Activated CD8-positive, alpha-beta T cell treated with anti-CD3 and anti-CD28 coated beads, Interleukin-2, amount 10 ng/mL, durations not matched to agents 7 days and 5 days (primary cell): ENCODE measurements at regions not wholly inside any gene's neighbourhood (a gene's known extent, or its start where the extent isn't known, plus 50 kb on each side); places are given as distances from the start of the nearest gene placed in this dataset.
"Not testable (repeated sequence)": the region's sequence is repeated elsewhere in the genome, so short reads cannot be mapped to it uniquely, and the experiment has no call there.

Experiments used
- ATAC-seq: fragments of 150-1000 bp; cut with Tn5 transposase; one replicate; pipeline ENCODE4 v1.10.0; 2021; ENCODE audit warnings: moderate library complexity
- CTCF ChIA-PET: fragments of 350-600 bp; sonication (Branson Sonifier 250); formaldehyde crosslinking; loops from one replicate; lab custom pipeline; 2021; ENCODE audit warnings: antibody characterized with exemption; lab: Charles Lee
- POLR2A ChIA-PET: fragments of 350-600 bp; sonication (Branson Sonifier 250); formaldehyde crosslinking; loops from one replicate; lab custom pipeline; 2021; ENCODE audit warnings: antibody characterized with exemption; lab: Charles Lee
- DNase-seq: peaks from one replicate; pipeline ENCODE4 v3.0.0-alpha.2; 2020
- H3K27ac Mint-ChIP-seq: one replicate; pipeline ENCODE4 v1.8.0; 2021; ENCODE audit warnings: mild to moderate bottlenecking, mixed read lengths
- H3K27me3 Mint-ChIP-seq: one replicate; pipeline ENCODE4 v1.8.0; 2021; ENCODE audit warnings: low read depth, mixed read lengths
- H3K36me3 Mint-ChIP-seq: one replicate; pipeline ENCODE4 v1.8.0; 2021; ENCODE audit warnings: low read depth, mixed read lengths
- H3K4me1 Mint-ChIP-seq: one replicate; pipeline ENCODE4 v1.8.0; 2021; ENCODE audit warnings: low read depth, mixed read lengths
- H3K4me3 Mint-ChIP-seq: one replicate; pipeline ENCODE4 v1.8.0; 2021; ENCODE audit warnings: mild to moderate bottlenecking, mixed read lengths
- H3K9me3 Mint-ChIP-seq: one replicate; pipeline ENCODE4 v1.8.0; 2022; ENCODE audit warnings: mixed read lengths; ENCODE audit not compliant: insufficient read depth

DNA sequence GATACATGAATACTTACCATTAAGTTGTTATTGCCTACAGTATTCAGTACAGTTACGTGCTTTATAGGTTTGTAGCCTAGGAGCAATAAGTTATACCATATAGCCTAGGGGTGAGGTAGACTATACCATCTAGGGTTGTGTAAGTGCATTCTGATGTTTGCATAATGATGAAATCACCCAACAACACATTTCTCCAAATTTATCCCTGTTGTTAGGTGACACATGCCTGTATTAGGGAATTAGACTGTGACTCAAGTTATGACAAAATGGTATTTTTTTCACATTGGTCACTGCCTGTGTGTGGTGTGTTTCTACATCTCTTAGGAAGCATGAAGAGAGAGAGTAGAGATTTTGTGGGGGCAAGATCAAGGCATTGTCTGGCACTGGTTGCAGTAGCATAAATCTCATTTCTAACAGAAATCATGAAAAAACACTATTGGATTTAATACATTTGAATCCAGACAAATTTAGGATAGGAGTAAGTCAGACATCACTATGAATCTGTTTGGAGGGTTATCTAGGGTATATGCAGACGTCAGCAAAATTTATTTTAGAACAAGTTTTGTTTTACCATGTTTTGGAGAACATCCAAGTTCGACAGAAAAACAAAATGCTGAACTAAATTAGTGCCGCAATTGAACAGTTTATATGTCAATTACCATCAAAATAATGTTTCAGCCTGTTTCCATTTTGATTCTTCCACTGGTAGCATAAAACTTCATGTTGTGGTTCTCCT is 332.1 kb downstream of the LMO7 start:
- Mint-ChIP-seq H3K36me3 (no peaks in the 10 kb centered on the region), H3K4me1 (no peaks in the 10 kb centered on the region), H3K27me3 (peaks cover 6% of the 10 kb centered on the region), H3K4me3 (no peak overlapping the region), H3K9me3 (no peaks in the 10 kb centered on the region), H3K27ac (no peak overlapping the region)
- ATAC-seq (no peak), DNase-seq (no peak)
- CTCF ChIA-PET: no interaction called here
- POLR2A ChIA-PET: no interaction called here

DNA sequence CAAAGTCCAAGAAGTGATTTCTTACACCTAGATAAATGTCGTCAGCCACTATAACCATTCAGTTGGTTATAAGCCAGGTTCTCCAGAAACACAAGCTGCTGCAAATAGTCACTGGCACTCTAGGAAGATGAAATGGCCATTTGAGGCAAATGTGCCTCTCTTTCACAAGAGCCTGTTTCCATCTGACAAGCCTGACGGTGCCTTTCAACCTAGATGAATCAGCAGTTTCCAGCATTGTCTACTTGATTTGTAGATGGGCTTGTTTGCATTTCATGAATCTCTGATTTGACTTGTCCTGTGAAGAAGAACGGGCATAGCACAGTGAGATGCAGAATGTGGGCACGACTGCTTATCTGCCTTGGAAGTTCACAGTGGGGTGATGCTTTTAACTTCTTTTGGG is 327.2 kb downstream of the LMO7 start:
- no peak for ATAC-seq
- Mint-ChIP-seq H3K4me1 (no peaks in the 10 kb centered on the region), H3K4me3 (no peak overlapping the region), H3K36me3 (no peaks in the 10 kb centered on the region), H3K27ac (no peak overlapping the region), H3K27me3 (peaks cover 4% of the 10 kb centered on the region), H3K9me3 (no peaks in the 10 kb centered on the region)
- DNase-seq: no peak
- POLR2A ChIA-PET: no interaction called here
- CTCF ChIA-PET: no interaction called here

DNA sequence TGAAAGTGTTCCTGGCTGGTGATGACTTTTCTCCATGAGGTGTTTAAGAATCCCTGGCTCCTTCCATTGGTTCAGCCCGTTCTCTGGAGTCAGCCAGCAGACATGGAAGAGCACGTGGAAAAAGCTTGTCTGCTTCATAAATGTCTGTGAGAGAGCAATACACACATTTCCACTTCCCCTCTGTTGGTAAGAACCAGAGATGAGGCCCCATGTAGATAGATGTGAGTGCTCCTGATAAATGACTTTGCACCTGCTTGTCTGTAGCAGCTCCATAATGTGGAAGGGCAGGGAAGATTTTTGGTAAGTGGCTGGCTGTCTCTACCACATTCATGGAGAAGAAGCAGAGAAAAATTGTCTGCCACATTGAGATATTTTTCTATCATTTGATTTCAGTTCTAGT is 325.8 kb downstream of the LMO7 start:
- Mint-ChIP-seq H3K27ac (no peak overlapping the region), H3K4me1 (no peaks in the 10 kb centered on the region), H3K36me3 (no peaks in the 10 kb centered on the region), H3K4me3 (no peak overlapping the region), H3K9me3 (no peaks in the 10 kb centered on the region), H3K27me3 (peaks cover 3% of the 10 kb centered on the region)
- DNase-seq (no peak), ATAC-seq (no peak)
- ChIA-PET POLR2A (no interaction called here), CTCF (interaction anchor here (1.0 kb wide), 1 partner anchor 15 kb away, joined by 4 read pairs; no protein-coding TSS in a partner anchor)

DNA sequence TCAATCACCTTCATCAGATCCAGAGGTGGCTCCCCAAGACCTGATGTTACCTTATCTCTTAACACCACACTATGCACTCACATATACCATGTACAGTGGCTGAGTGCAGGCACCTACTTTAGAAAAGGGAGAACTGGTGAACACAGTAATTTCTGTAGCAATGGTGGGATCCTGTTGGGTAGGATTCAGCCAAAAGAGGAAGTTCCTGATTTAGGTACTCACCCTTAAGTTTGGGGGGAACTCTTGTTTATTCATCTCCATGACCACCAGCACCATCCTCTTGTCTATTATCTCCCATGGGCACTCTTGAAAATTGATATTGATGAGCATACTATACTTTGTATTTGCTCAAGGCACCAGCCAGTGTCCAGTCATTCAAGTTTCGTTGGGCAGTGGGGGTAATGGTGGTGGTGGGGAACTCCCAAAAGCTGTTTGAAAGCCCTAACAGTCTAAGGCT is 324.4 kb downstream of the LMO7 start:
- no peak overlapping the region for H3K4me3 Mint-ChIP-seq
- H3K9me3 Mint-ChIP-seq: no peaks in the 10 kb centered on the region
- no peaks in the 10 kb centered on the region for H3K4me1 Mint-ChIP-seq
- CTCF ChIA-PET: no interaction called here
- no peak overlapping the region for H3K27ac Mint-ChIP-seq
- H3K36me3 Mint-ChIP-seq: no peaks in the 10 kb centered on the region
- POLR2A ChIA-PET: no interaction called here
- no peak for ATAC-seq
- peaks cover under 1% of the 10 kb centered on the region for H3K27me3 Mint-ChIP-seq
- no peak for DNase-seq

DNA sequence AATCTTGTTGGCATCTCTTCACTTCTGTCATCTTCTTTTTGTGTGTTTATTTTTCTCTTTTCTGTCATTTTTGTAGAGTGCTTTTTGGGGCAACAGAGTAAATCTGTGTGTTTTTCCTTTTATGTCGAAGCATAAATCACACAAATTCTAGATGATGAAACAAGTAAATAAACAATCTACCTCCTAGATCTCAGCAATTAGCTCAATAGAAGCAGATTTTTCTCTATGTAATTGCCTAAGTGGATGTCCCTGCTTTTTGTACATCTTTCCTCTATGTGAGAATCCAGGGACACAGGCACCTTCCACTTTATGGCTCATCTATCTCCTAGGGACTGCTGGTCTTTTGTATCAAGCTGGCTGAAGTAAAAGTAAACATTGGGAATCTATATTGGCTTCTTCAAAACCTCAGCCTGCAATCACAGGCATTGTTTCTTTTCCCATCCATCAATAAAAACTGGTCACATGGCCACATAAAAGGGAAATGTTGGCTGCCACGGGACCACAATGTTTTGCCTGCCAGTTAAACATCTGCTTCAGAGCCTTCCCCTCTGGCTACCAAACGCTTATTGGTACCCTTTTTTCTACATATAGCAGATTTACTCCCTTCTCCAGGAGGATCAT is 323.8 kb downstream of the LMO7 start:
- Mint-ChIP-seq H3K4me3 (no peak overlapping the region), H3K9me3 (no peaks in the 10 kb centered on the region), H3K4me1 (no peaks in the 10 kb centered on the region), H3K36me3 (no peaks in the 10 kb centered on the region), H3K27me3 (no peaks in the 10 kb centered on the region), H3K27ac (no peak overlapping the region)
- DNase-seq: no peak
- no peak for ATAC-seq
- ChIA-PET POLR2A (no interaction called here), CTCF (no interaction called here)

DNA sequence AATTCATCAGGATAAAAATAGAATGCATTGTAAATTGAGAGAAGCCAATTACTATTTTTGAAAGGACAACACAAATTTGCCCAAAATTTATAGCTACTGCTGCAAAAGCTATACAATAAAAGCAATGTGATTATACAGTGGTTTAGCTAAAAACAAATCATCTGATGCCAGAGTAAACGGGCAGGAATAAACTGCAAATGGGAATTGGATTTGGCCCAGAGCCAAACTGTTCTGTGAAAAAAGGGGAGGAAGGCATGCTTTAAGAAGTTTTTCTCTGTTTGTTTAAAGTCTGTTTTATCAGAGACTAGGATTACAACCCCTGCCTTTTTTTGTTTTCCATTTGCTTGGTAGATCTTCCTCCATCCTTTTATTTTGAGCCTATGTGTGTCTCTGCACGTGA is 317.5 kb downstream of the LMO7 start:
- ATAC-seq, H3K27ac Mint-ChIP-seq, DNase-seq, CTCF ChIA-PET, H3K4me1 Mint-ChIP-seq, H3K36me3 Mint-ChIP-seq, H3K4me3 Mint-ChIP-seq, POLR2A ChIA-PET, H3K27me3 Mint-ChIP-seq, H3K9me3 Mint-ChIP-seq: not testable (repeated sequence)

DNA sequence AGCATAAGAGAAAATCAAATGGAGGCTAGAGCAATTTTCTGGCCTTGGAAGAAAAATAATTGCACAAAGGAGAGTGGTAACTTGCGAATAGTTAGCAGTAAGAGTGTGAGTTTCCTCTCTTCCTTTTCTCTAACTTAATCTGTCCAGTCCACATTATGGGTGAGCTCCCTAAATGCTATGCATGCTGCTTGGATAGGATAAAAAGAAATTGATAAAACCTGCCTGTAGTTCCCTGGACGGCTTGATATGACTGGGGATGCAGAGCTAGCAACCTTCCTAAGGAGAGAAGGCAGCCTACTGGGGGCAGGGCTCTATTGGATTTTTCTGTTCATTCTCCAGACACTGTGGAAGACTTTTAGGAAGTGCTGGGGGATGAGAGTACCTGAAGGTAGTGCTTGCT is 311.3 kb downstream of the LMO7 start:
- CTCF ChIA-PET: no interaction called here
- POLR2A ChIA-PET: no interaction called here

DNA sequence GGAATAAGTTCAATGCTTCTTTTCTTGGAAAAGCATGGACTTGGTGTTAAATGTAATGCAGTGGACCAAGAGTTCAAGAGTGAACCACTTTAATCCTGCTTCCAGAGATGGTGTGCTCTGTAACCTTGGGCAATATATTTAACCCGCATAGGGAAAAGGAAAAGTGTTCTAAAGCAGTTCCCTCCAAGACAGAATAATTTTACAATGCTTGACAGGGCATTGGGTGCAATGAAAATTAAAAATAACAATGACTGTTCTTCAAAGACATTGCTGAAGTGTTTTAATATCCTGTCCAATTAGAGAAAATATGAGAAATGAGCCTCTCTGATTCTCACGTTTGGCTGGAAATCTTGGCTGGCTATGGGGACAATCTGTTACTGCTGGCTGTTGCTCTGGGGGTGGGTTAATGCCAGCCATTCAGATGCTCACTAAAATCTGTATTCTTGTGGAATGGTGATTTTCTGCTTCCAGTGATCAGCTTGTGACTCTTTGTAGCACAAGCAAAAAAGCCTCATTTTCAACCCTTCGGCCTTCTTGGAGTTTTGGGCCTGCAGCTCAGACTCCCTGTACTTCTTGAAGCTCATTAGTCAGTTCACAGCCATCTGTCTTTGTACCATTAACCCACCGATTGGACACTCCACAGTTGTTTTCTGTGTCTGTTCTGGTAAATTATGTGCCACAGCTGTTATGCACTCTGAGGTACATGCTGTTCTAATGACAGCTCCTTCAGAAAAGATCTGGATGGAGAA is 310.6 kb downstream of the LMO7 start:
- no peaks in the 10 kb centered on the region for H3K9me3 Mint-ChIP-seq

More for the DNA sequence above, 311.3 kb downstream of the LMO7 start:
- H3K4me3 Mint-ChIP-seq: no peak overlapping the region
- no peaks in the 10 kb centered on the region for H3K4me1 Mint-ChIP-seq
- H3K36me3 Mint-ChIP-seq: no peaks in the 10 kb centered on the region
- H3K9me3 Mint-ChIP-seq: no peaks in the 10 kb centered on the region
- ATAC-seq (no peak), DNase-seq (no peak)
- H3K27me3 Mint-ChIP-seq: no peaks in the 10 kb centered on the region
- no peak overlapping the region for H3K27ac Mint-ChIP-seq

DNA sequence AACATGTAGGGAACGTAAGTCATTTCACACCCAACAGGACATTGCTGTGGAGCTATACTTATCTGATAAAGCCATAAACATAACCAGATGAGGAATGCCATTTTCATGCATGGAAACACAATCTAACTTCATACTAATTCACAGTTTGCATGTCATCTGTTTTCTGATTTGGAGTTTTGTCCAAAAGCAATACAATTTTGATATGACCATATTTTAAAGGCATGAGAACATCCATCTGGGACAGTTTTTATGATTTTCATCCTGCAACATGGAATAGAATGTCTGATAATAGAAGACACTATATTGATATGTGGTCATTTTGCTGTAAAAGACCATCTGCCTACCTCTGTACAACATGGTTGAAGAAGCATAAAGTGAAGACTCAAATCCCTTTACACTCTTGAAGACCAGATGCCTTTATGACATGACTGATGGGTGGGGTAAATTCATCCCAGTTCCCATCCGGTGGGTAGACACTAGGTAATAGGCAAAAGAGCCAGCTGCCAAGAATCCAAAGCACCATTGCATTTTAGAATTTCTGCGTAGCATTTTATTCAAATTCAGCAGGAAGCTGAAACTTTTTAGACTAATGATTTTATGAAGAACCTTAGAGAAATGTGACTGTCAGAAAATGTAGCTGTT is 309.8 kb downstream of the LMO7 start:
- H3K27me3 Mint-ChIP-seq: no peaks in the 10 kb centered on the region

More for the DNA sequence above, 310.6 kb downstream of the LMO7 start:
- Mint-ChIP-seq H3K4me1 (no peaks in the 10 kb centered on the region), H3K4me3 (no peak overlapping the region), H3K27ac (no peak overlapping the region), H3K36me3 (no peaks in the 10 kb centered on the region), H3K27me3 (no peaks in the 10 kb centered on the region)
- no peak for ATAC-seq
- CTCF ChIA-PET: no interaction called here
- no peak for DNase-seq
- POLR2A ChIA-PET: no interaction called here

DNA sequence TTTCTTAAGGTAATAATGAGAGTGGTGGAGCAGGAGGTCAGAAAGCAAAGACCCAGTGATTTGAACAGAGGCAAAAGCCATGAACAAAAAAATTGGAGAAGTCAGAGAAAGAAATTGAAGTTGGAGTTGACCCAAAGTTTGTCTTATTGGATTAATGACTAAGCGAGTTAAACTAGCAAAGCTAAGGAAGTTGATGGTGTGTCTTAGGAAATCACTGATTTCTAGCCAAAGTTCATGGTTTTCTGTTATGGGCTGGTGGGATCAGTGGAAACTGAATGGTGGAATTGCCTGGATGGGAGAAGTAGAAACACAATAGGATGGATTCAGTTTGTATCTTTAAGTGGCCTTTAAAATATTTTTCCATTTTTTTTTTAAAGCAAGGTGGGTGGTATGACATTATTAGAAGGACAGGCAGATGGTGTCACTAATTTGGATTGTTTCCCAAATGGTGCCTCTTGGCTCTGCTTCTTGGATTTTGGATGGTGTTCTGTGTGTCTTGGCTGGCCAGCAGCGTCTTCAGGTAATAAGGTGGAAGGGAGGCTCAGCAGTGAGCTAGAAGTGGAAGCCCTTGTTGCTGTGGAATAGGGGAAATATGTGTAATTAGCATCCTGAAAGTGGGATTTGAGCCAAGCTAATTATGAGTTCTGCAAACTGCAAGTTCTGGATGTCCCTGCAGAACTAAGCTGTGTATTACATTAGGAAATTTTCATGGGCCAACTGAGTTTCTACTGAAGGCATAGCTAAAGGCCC is 302.9 kb downstream of the LMO7 start:
- Mint-ChIP-seq H3K4me3 (no peak overlapping the region), H3K36me3 (no peaks in the 10 kb centered on the region), H3K9me3 (no peaks in the 10 kb centered on the region), H3K4me1 (no peaks in the 10 kb centered on the region), H3K27ac (no peak overlapping the region), H3K27me3 (peaks cover 4% of the 10 kb centered on the region)
- ChIA-PET POLR2A (no interaction called here), CTCF (no interaction called here)
- DNase-seq: no peak
- no peak for ATAC-seq

More for the DNA sequence above, 309.8 kb downstream of the LMO7 start:
- Mint-ChIP-seq H3K9me3 (no peaks in the 10 kb centered on the region), H3K4me3 (no peak overlapping the region), H3K27ac (no peak overlapping the region), H3K4me1 (no peaks in the 10 kb centered on the region), H3K36me3 (no peaks in the 10 kb centered on the region)
- ChIA-PET CTCF (no interaction called here), POLR2A (no interaction called here)
- DNase-seq (no peak), ATAC-seq (no peak)

DNA sequence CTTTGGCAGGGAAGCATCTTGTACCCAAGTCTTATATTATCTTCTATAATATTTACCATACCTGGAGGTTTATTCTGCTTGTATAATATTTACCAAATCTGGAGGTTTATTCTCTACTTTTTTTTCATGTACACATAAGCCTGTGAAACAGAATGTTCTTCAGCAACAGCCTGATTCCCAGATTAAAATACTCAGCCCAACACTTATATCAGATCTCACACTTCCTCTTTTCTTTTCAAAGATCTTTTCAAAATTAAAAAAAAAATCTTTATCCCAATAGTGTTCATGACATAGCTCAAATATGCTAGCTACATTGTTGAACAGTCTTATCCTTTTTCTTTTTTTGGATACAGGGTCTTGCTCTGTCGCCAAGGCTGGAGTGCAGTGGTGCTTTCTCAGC is 300.7 kb downstream of the LMO7 start:
- H3K4me1 Mint-ChIP-seq: no peaks in the 10 kb centered on the region
- no peaks in the 10 kb centered on the region for H3K36me3 Mint-ChIP-seq
- POLR2A ChIA-PET: no interaction called here
- H3K9me3 Mint-ChIP-seq: no peaks in the 10 kb centered on the region
- H3K4me3 Mint-ChIP-seq: no peak overlapping the region
- CTCF ChIA-PET: no interaction called here
- peaks cover 5% of the 10 kb centered on the region for H3K27me3 Mint-ChIP-seq
- no peak for DNase-seq
- H3K27ac Mint-ChIP-seq: no peak overlapping the region
- ATAC-seq: no peak
